HL-60 (cell line): ENCODE measurements at regions not wholly inside any gene's neighbourhood (a gene's known extent, or its start where the extent isn't known, plus 50 kb on each side); places are given as distances from the start of the nearest gene placed in this dataset.

Experiments used
- CTCF ChIP-seq: IDR thresholded peaks from one replicate; pipeline ENCODE4 v1.5.1; 2011; ENCODE audit warnings: low read length, control low read depth, inconsistent platforms; ENCODE audit not compliant: insufficient read depth
- GABPA ChIP-seq: IDR thresholded peaks from 2 replicates; pipeline ENCODE4 v1.6.1; 2012; ENCODE audit warnings: low read depth
- POLR2AphosphoS5 ChIP-seq: IDR thresholded peaks from 2 replicates; pipeline ENCODE4 v1.6.1; 2012; ENCODE audit warnings: low read depth
- REST ChIP-seq: IDR thresholded peaks from 2 replicates; pipeline ENCODE4 v1.6.1; 2012; ENCODE audit warnings: low read depth; ENCODE audit not compliant: insufficient replicate concordance
- SPI1 ChIP-seq: IDR thresholded peaks from 2 replicates; pipeline ENCODE4 v1.6.1; 2012; ENCODE audit warnings: low read depth, mild to moderate bottlenecking, borderline replicate concordance

DNA sequence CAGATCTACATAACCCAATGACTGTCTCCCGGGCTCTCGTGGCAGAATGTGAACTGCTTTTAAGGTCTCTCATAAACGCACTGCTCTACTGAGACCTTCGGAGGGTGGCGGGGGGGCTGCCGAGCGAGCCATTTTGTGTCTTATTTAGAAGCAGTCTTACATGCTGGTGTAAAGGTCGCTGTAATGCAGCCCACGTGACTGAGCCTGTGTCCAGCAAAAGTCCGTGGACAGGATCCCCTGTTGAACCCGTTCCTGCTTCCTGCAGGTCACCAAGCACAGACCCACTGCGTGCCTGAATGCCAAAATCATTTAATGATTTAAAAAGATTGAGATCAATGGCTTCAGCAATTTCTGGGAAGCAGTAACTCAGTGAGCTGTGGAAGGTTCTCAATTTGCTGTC, 415.9 kb downstream of the BCOR start:
- TF ChIP-seq CTCF (no peak), POLR2AphosphoS5 (no peak), REST (no peak), GABPA (no peak), SPI1 (no peak)
